ENCODE measurements at regions not wholly inside any gene's neighbourhood (a gene's known extent, or its start where the extent isn't known, plus 50 kb on each side); places are given as distances from the start of the nearest gene placed in this dataset.
"Not testable (repeated sequence)": the region's sequence is repeated elsewhere in the genome, so short reads cannot be mapped to it uniquely, and the experiment has no call there.

DNA sequence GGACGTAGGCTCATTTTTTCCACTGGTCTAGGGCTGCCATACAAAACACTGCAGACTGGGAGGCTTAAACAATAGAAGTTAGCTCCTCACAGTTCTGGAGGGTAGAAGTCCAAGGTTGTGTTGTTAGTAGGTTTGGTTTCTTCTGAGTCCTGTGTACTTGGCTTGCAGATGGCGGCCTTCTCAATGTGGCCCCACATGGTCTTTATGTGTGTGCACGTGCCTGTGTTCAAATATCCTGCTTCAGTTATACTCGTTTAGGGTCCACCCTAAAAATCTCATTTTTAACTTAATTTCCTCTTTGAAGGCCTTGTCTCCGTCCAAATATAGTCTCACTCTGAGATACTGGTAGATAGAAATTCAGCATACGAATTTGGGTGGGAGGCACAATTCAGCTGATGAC, 542.4 kb downstream of the HAPSTR1 start:
- TF ChIP-seq, protein P1, sequence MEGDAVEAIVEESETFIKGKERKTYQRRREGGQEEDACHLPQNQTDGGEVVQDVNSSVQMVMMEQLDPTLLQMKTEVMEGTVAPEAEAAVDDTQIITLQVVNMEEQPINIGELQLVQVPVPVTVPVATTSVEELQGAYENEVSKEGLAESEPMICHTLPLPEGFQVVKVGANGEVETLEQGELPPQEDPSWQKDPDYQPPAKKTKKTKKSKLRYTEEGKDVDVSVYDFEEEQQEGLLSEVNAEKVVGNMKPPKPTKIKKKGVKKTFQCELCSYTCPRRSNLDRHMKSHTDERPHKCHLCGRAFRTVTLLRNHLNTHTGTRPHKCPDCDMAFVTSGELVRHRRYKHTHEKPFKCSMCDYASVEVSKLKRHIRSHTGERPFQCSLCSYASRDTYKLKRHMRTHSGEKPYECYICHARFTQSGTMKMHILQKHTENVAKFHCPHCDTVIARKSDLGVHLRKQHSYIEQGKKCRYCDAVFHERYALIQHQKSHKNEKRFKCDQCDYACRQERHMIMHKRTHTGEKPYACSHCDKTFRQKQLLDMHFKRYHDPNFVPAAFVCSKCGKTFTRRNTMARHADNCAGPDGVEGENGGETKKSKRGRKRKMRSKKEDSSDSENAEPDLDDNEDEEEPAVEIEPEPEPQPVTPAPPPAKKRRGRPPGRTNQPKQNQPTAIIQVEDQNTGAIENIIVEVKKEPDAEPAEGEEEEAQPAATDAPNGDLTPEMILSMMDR (IDR thresholded peaks at IDR 0.05; ENCODE audit: insufficient read depth, low read depth, low read length), result no peak
- H3K4me3 ChIP-seq (ENCODE audit: low read depth, low read length), result no peak overlapping the region
- DNase-seq (ENCODE audit: low read depth), result no peak

DNA sequence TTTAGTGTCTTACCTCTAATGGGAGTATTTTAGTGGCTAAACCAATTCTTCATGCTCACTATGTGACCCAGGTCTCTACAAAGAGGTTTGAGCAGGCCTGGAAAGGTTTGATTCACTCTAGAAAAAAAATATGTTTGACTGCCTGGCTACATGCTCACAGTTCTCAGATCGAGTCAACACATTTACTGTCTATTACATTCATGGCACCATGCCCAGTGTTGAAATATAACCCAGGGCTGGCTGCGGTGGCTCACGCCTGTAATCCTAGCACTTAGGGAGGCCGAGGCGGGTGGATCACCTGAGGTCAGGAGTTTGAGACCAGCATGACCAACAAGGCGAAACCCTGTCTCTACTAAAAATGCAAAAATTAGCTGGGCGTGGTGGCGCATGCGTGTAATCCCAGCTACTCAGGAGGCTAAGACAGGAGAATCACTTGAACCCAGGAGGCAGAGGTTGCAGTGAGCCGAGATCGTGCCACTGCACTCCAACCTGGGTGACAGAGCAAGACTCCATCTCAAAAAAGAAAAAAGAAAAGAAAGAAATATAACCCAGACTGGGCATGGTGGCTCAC, 543.8 kb downstream of the HAPSTR1 start:
- not testable (repeated sequence) for H3K4me3 ChIP-seq (ENCODE audit: low read depth, low read length); DNase-seq (ENCODE audit: low read depth)

DNA sequence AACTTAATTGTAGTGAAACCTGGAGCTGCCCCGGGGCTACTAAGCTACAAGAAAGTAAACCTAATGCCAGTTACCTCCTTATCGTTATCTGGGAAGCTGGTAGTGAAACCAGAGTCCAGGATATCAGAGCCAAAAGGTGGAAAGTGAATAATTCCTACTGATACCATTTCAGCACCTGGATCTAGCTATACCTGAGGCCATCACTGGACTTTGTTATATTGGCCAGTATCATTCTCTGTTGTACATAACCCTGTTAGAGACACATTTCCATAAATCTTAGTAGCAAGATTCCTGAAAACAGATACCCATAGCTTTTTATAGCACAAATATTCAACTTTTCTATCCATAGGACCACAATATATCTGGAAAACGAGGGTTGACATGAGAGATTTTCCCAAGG, 538.0 kb downstream of the GRIN2A start:
- no peak overlapping the region for H3K4me3 ChIP-seq (ENCODE audit: low read depth, low read length)
- DNase-seq (ENCODE audit: low read depth), result no peak
- TF ChIP-seq, protein P1 (IDR thresholded peaks at IDR 0.05; ENCODE audit: insufficient read depth, low read depth, low read length), result no peak

DNA sequence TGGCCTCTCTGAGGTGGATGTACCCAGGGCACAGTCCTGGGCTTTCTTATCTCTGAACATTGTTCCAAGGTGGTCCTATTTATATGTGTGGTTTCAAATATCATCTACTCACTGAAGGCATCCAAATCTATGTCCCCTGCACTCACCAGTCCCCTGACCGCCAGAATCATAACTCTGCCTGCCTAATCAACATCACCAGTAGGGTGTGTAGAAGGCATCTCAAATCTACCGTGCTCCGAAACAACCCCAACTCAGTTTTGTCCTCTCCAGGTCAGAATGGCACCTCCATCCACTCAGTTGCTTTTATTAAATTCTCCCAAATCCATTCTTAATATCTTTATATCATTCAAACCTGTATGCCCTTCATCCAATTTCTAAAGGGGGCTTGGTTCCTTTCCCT, 536.3 kb downstream of the GRIN2A start:
- no peak overlapping the region for H3K4me3 ChIP-seq (ENCODE audit: low read depth, low read length)
- DNase-seq (ENCODE audit: low read depth), result no peak
- TF ChIP-seq, protein P1 (IDR thresholded peaks at IDR 0.05; ENCODE audit: insufficient read depth, low read depth, low read length), result no peak

DNA sequence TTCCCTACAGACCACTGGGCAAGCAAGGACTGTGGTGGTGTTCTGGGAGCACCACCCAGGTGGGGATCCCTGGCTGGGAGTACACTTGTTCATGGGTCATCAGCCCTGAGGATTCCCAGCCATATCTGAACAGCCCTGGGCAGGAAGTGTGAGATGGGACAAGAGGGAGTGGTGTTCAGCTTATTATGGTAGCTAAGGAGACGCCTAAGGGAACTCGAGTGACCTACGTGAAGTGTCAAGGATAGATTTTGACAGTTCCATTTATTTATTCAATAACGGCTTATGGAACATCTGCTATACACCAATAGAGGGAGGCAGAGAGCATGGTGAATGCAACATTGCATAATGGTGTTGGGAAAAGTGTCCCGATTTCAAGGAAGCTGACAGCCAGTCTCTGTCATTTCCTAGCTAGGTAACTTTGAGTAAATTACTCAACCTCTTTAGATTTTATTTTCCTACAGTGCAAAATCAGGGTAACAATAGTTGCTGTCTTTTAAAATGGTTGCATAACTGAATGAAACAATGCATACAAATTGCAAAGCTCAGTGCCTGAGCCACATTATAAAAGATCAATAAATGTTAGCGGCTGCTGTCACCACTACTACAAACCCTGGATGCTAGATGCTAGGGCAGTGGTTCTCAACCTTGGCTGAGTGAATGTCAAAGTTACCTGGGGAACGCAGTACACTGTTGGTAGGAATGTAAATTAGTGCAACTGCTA, 534.1 kb downstream of the GRIN2A start:
- peak; percentile 11 for DNase-seq (ENCODE audit: low read depth)
- TF ChIP-seq, protein P1 (IDR thresholded peaks at IDR 0.05; ENCODE audit: insufficient read depth, low read depth, low read length), result peak; percentile 48
- H3K4me3 ChIP-seq (ENCODE audit: low read depth, low read length), result no peak overlapping the region

DNA sequence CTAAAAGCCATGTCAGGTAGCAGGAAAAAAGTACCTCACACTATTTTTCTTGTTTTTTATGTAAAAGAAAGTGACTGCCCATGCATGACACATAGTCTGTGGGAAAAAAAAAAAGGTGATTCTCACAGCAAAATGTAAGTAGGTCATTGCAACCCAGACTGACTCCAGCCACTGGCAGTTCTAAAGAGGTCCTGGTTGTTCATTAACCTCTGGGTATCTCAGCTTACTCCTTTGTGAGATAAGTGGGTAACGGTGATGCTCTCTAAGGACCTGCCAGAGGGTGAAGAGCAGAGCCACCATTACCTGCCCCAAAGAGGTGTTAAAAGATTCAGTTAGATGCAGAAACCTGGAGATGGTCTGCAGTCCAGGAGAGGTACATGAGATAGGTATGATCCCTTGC, 531.9 kb downstream of the GRIN2A start:
- H3K4me3 ChIP-seq (ENCODE audit: low read depth, low read length), result no peak overlapping the region
- TF ChIP-seq, protein P1 (IDR thresholded peaks at IDR 0.05; ENCODE audit: insufficient read depth, low read depth, low read length), result no peak
- no peak for DNase-seq (ENCODE audit: low read depth)

DNA sequence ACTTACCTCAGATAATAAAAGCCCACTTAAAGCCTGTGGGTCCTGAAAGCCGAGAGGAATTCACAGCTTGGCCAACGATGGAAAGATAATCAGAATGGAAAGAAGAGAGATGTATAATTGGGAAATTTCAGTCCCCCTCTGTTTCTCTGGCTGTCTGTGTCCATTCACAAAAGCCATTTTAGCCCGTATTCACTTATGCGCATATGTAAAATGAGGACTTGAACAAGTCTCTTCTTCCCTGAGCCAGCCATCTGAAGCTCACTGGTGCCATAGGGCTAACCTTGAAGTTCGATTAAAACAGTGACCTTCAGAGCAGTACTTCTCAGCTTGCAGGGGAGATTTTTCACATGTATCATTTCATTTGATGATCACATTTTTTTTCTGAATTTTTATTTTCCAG, 527.2 kb downstream of the GRIN2A start:
- no peak overlapping the region for H3K4me3 ChIP-seq (ENCODE audit: low read depth, low read length)
- no peak for DNase-seq (ENCODE audit: low read depth)
- TF ChIP-seq, protein P1 (IDR thresholded peaks at IDR 0.05; ENCODE audit: insufficient read depth, low read depth, low read length), result no peak

Measured in fibroblast of villous mesenchyme (primary cell).